Inflammatory macrophage treated with lipopolysaccharide for 4 hours (primary cell): ENCODE measurements at regions not wholly inside any gene's neighbourhood (a gene's known extent, or its start where the extent isn't known, plus 50 kb on each side); places are given as distances from the start of the nearest gene placed in this dataset.

ENCODE experiments used
- DNase-seq: peaks from one replicate; pipeline ENCODE4 v3.0.0-alpha.2; 2020

- no peak for DNase-seq
Observed at GRCh38 chr16:51892293-51893007, 654.5 kb downstream of the TOX3 start.

GRCh38 chr16:51888534-51888933, 658.4 kb downstream of the TOX3 start:
- no peak for DNase-seq

GRCh38 chr16:51888016-51888415, 658.9 kb downstream of the TOX3 start:
- no peak for DNase-seq

DNA sequence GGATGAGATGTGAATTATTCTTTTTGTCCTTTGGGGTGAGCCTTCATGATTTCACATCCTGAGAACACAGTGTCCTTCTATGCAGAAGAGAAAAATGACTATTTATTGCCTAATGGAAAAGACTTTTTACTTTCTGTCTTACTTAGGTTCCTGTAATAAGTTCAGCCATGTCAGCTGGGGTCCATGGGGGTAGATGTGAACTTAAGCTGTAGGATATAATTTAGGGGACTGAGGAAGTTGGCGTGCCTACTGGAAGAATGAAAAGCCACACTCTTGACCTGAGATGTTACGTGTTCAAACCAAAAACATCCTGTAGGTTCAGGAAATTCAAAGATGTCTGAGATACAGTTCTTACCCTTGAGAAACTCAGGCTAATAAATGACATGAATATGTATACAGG, 660.5 kb downstream of the TOX3 start:
- DNase-seq = no peak

DNA sequence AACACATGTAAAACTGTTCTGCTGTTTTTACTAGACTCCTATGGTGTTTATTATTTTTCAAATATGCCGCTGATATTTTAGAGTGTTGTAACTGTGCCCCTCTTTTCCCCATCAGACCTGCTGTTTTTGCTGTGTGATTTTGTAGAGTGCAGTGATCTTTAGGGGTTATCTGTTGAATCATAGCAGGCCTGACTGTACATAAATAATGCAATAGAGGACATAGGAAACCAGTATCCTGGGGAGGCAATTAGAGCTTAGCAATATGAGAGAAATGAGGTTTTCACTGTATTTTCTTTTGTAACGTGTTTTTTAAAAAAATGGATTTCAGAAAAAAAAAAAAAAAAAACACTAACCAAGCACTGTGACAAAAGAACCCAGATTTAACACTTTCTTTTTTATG, 662.2 kb downstream of the TOX3 start:
- no peak for DNase-seq

- no peak for DNase-seq
Observed at GRCh38 chr16:51881731-51882130, 665.2 kb downstream of the TOX3 start.

- no peak for DNase-seq
Observed at GRCh38 chr16:51880776-51881175, 666.2 kb downstream of the TOX3 start.

DNA sequence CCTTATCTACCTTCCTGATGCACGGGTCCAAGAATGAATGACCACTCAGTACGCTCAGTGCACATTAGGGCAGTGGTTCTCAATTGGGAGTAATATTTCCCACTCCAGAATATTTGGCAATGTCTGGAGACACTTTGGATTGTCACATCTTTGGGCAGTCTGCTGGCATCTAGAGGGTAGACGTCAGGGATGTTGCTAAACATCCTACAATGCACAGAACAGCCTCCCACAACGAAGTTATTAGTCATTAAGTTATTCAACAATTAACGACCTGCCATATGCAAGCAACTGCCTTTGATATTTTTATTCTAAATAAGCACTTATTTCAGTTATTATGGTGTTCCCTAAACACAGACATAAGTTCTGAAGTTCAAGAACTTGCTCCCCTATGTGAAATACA, 669.3 kb downstream of the TOX3 start:
- DNase-seq = no peak

DNA sequence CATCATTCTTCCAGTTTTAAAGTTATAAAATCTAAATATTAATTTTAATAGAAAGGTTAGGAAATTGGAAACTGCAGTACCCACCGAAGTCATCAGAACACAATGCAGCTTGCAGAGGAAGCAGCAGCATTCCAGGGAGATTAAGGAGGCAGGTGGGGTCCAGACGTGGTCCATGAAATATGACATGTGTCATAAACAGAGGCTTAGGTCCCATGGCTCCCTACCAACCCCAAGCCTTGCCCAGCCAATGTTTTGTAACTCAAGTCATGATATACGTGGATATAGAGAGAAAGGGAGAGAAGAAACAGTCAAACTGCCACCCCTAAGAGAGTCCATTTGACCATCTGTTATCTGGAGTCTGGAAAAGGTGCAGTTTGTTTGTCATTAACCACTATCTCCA, 670.0 kb downstream of the TOX3 start:
- no peak for DNase-seq

GRCh38 chr16:51876601-51876875, 670.4 kb downstream of the TOX3 start:
- DNase-seq = no peak

GRCh38 chr16:51875834-51876600, 670.9 kb downstream of the TOX3 start:
- DNase-seq = no peak

GRCh38 chr16:51872524-51872923, 674.4 kb downstream of the TOX3 start:
- no peak for DNase-seq

DNA sequence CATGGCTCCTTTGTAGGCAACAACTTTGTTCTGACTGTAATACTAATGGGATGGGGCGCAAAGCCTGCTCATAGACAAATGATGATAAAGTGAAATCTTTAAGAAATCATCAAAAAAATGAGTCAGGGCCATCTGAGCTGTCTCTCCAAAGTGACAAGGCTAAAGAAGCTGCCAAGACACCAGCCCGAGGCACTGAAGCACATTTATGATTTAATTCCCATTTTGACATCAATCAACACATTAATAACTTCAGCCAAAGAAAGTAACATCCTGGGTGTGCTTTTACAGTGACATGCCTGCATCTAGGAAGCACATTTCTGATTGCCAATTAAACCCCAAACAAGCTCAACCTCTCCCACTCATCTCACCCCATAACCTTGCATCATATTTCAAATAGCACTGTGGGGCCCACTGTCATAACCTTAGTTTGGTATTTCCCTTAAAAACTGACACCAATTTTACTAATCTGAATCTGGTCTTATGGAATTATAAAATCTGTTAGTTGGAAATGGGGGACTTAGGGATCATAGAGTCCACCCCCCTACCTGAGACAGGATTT, 676.6 kb downstream of the TOX3 start:
- DNase-seq = no peak

DNA sequence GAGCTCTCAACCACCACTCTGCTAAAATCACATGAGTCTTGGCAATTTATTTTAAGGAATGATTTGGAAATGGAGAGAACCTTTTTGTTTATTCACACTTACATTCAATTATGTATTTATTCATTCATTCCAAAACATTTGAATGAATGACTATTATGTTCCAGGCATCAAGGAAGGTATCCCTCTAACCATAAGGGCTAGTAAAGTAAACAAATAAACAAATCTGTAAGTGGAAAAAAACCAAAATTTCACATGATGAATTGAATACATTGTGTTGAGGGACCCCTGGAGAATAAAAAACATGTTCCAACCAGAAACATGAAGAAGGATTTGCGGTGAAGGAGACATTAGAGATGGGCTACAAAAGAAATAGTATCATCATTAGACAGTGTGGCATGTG, 677.8 kb downstream of the TOX3 start:
- no peak for DNase-seq

DNA sequence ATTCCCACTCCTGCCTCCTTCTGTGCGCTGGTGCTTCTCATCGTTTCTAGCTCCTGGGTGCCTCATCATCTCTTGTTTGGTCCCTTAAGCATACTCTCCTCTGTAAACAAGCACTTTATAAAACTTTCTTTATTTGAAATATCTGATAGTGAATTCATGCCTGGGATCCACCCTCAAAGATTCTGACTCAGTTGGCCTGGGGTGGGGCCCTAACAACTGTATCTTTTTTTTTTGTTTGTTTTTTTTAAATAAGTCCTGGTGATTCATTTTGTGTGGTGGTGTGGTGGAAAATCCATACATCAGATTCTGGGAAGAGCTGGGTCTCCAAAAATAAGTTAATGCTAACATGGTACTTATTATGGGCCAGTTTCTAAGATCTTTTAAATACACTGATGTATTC, 678.3 kb downstream of the TOX3 start:
- DNase-seq = no peak

GRCh38 chr16:51867386-51868065, 679.4 kb downstream of the TOX3 start:
- no peak for DNase-seq

GRCh38 chr16:51864575-51864974, 682.4 kb downstream of the TOX3 start:
- DNase-seq = no peak

GRCh38 chr16:51854401-51854951, 692.5 kb downstream of the TOX3 start:
- no peak for DNase-seq

DNA sequence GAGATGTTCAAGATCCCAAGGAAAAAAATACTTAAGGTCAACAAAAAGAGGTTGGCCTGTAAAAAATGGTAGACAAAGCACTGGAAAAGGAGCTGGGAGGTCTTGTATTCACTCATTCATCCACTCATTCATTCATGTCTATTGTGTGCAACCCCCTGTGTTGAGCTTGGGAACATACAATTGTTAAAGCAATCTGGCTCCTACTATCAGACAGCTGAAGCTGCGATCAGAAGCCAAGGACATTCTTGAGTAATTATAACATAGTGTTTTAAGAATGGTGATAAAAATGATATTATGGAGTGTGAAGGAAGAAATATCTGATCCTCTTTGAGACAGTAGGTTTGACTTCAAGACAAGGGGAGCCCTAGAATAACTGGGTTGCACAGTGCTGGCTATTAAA, 693.4 kb downstream of the TOX3 start:
- no peak for DNase-seq

DNA sequence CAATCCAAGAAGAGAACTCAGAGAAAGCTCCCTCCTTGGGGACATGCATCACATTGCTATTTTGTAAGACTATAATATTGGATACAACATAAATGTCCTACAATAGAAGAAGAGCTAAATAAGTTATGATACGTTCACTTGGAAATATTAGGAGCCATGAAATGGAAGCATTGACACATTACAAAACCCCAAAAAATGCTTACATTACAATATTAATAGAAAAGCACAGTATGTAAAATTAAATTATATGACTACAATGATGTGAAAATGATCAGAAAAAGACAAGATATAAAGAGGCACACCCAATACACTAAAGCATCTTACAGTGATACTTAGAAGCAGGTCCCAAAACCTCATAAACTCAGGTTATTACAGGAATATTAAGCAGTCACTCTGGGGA, 694.1 kb downstream of the TOX3 start:
- no peak for DNase-seq

- DNase-seq = no peak
Observed at GRCh38 chr16:51851111-51851510, 695.8 kb downstream of the TOX3 start.

DNA sequence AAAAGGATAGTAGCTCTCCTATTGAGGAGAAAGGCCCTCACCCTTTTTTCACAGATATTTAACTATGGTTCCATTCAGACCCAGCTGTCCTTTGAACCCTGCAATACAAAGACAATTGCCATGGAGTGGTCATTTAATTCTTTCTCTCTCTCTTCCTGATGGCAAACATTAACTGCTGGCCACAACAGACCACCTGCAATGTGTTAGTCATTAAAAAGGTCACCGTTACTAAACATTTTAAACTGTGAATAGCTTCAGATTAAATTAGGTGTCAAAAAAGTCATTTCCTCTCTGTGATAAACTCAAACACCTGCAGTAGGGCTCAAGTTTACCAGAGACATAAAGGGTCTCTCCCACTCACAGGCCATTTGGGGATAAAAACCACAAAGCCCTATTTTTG, 697.2 kb downstream of the TOX3 start:
- DNase-seq = no peak

DNA sequence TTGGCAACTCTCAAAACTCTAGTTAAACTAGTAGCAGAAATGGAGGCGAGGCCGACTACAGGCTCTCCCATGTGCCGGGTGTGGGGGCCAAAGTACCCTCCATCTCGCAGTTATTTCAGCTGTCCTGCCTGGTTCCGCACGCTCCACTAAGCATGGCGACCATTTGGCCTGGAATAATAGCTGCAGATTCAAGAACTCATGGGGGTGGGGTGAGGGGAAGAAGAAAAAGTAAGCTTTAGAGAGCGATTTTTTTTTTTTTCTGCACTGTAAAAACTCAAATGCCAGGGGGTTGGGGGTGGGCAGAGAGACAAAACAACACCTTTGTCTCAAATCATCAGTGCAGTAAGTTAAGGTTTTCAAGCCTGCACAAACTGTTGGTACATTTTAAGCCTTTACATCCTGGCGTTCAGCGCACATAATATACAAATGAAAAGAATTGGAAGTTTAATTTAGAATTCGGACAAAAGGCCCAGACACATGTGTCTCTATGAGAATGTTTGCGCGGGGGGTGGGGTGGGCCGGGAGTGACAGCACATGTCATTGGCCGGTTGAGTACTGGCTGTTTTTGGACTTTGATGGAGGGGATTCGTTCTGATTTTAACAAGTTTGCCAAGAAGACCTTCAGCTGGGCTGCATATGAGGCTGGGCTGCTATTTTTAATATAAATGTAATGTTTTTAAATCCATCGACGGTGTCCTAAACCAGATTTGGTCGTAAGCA, 694.7 kb upstream of the SALL1 start:
- no peak for DNase-seq
